Right lobe of liver (tissue), 4 donors: ENCODE measurements at regions not wholly inside any gene's neighbourhood (a gene's known extent, or its start where the extent isn't known, plus 50 kb on each side); places are given as distances from the start of the nearest gene placed in this dataset.

Experiments
- CTCF ChIP-seq, 4 donors: fragments of 200-600 bp in 3 of 4; fragments of 450-650 bp in 1 of 4; IDR thresholded peaks; one replicate each; pipeline versions ENCODE4 v1.5.1 to v1.8.0; 2016 to 2022; ENCODE audit warnings: antibody characterized with exemption in 4 of 4, mild to moderate bottlenecking in 2 of 4
- POLR2A ChIP-seq: fragments of 450-650 bp; IDR thresholded peaks from one replicate; pipeline ENCODE4 v1.6.1; 2017; ENCODE audit warnings: antibody characterized with exemption, mild to moderate bottlenecking
- donor health status: DM: no; HTN: no; CAD: no.
- donor health status: DM: no; HTN: no; CAD: no.
- donor health status: DM: no; HTN: yes; CAD: no.

DNA sequence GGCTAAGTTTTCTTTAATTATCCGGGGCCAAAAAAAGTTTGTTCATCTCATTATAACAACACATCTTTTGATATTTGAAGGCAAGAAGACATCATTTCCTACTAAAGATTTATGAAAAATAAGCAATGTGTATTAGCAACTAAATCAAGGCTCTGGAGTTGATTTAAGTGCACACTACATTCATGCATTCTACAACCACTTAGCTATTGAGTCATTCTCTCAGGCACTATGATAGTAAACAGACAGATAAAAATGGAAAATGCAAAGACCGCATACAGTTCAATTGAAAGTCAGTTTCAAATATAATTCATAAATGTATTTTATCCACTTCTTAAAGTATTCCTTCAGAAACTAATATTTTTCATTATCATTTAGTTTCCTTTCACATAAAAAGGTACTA is 1395.2 kb downstream of the PCDH9 start:
- TF ChIP-seq POLR2A (no peak), CTCF (IDR thresholded peaks at IDR 0.05) (no peak)
